ENCODE measurements at regions not wholly inside any gene's neighbourhood (a gene's known extent, or its start where the extent isn't known, plus 50 kb on each side); places are given as distances from the start of the nearest gene placed in this dataset.

GRCh38 chr6:25009393-25009710 lies 73.6 kb upstream of the RIPOR2 start:
- TF ChIP-seq GATA3 (IDR thresholded peaks at IDR 0.05; ENCODE audit: low read depth, low read length) (no peak), GATA2 (IDR thresholded peaks at IDR 0.05; ENCODE audit: low read depth, low read length) (no peak)
